GM23248 (cell line): ENCODE measurements at regions not wholly inside any gene's neighbourhood (a gene's known extent, or its start where the extent isn't known, plus 50 kb on each side); places are given as distances from the start of the nearest gene placed in this dataset.

ENCODE experiments used
- DNase-seq: peaks from one replicate; pipeline ENCODE4 v3.0.0-alpha.2; 2015
- H2AFZ ChIP-seq: fragments of 200-600 bp; sonication (generic); 2 replicates; pipeline ENCODE4 v1.6.1; 2016; ENCODE audit warnings: antibody characterized with exemption
- H3F3A ChIP-seq: fragments of 200-600 bp; sonication (generic); 2 replicates; pipeline ENCODE4 v1.6.1; 2016; ENCODE audit warnings: mild to moderate bottlenecking, antibody characterized with exemption, mixed run types; ENCODE audit not compliant: insufficient read depth
- H3K27ac ChIP-seq: fragments of 200-600 bp; sonication (generic); 2 replicates; pipeline ENCODE4 v1.5.1; 2016; ENCODE audit warnings: mild to moderate bottlenecking
- H3K27me3 ChIP-seq: fragments of 200-600 bp; sonication (generic); replicated peaks from 2 replicates; pipeline ENCODE4 v1.6.1; 2016; ENCODE audit warnings: mild to moderate bottlenecking; ENCODE audit not compliant: insufficient read depth
- H3K36me3 ChIP-seq: fragments of 200-600 bp; sonication (generic); 2 replicates; pipeline ENCODE4 v1.6.1; 2016; ENCODE audit warnings: low read depth, mild to moderate bottlenecking
- H3K4me1 ChIP-seq: fragments of 200-600 bp; sonication (generic); 2 replicates; pipeline ENCODE4 v1.6.1; 2016; ENCODE audit warnings: mild to moderate bottlenecking; ENCODE audit not compliant: insufficient read depth
- H3K4me2 ChIP-seq: fragments of 200-600 bp; sonication (generic); one replicate; pipeline ENCODE4 v1.6.1; 2016; ENCODE audit warnings: mild to moderate bottlenecking; ENCODE audit not compliant: unreplicated experiment
- H3K4me3 ChIP-seq: fragments of 200-600 bp; sonication (generic); 2 replicates; pipeline ENCODE4 v1.5.1; 2016; ENCODE audit warnings: mild to moderate bottlenecking
- H3K79me2 ChIP-seq: fragments of 200-600 bp; sonication (generic); 2 replicates; pipeline ENCODE4 v1.6.1; 2016; ENCODE audit warnings: mild to moderate bottlenecking; ENCODE audit not compliant: insufficient read depth
- H3K9ac ChIP-seq: fragments of 200-600 bp; sonication (generic); 2 replicates; pipeline ENCODE4 v1.6.1; 2016; ENCODE audit warnings: mild to moderate bottlenecking
- H3K9me2 ChIP-seq: fragments of 200-600 bp; sonication (generic); 2 replicates; pipeline ENCODE4 v1.6.1; 2016; ENCODE audit warnings: mixed run types, mild to moderate bottlenecking, moderate library complexity; ENCODE audit not compliant: insufficient read depth
- H3K9me3 ChIP-seq: fragments of 200-600 bp; sonication (generic); one replicate; pipeline ENCODE4 v1.6.1; 2017; ENCODE audit warnings: low read depth
- H4K20me1 ChIP-seq: fragments of 200-600 bp; sonication (generic); 2 replicates; pipeline ENCODE4 v1.6.0; 2016; ENCODE audit not compliant: insufficient read depth
- EZH2 ChIP-seq: fragments of 200-600 bp; sonication (generic); IDR thresholded peaks from 2 replicates; pipeline ENCODE4 v1.6.1; 2018; ENCODE audit warnings: antibody characterized with exemption, mild to moderate bottlenecking; ENCODE audit not compliant: insufficient read depth, poor library complexity, severe bottlenecking
- EZH2phosphoT487 ChIP-seq: fragments of 200-600 bp; sonication (generic); IDR thresholded peaks from 2 replicates; pipeline ENCODE4 v1.6.1; 2018; ENCODE audit warnings: antibody characterized with exemption, moderate library complexity, mild to moderate bottlenecking, low read depth; ENCODE audit not compliant: insufficient read depth
- WGBS, 2 experiments: methylation state at CpG; one replicate each; pipeline ENCODE4 v1.1.6; 2015 to 2017; ENCODE audit warnings: low lambda C conversion rate in 2 of 2, low coverage in 1 of 2; ENCODE audit errors: missing lambda C conversion rate in 2 of 2; 5-methylcytosine and 5-hydroxymethylcytosine counted together
- in situ Hi-C: fragments of 300-500 bp; cut with MboI; formaldehyde crosslinking; loops from 2 replicates; pipeline ENCODE4 v1.15.0; 2020

DNA sequence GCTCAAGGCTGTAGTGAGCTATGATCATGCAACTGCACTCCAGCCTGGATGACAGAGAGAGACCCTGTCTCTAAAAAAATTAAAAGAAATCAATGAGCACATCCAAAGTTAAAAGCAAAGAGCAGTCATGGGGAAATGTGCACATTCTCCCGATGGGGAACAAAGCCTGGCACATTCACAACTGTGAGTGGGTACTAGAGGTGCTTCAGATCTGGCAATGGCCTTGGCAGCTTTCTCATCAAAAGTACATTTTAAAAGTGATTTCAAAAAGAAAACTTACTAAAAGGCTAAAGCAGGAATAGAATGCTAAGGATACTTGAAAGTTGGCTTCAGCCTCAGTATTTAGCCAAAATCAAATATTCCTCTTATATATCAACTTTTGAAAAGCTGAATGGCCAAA is 145.9 kb upstream of the MAOA start:
- no peak for DNase-seq
- Histone ChIP-seq H3K27me3 (no peaks in the 10 kb centered on the region), H3K4me3 (no peak overlapping the region), H3F3A (no peaks in the 10 kb centered on the region), H3K4me2 (no peak overlapping the region), H3K9me2 (no peaks in the 10 kb centered on the region), H4K20me1 (no peaks in the 10 kb centered on the region), H3K27ac (no peak overlapping the region), H2AFZ (no peak overlapping the region), H3K9ac (no peak overlapping the region), H3K4me1 (no peaks in the 10 kb centered on the region), H3K9me3 (no peaks in the 10 kb centered on the region), H3K79me2 (no peaks in the 10 kb centered on the region), H3K36me3 (no peaks in the 10 kb centered on the region)
- TF ChIP-seq EZH2phosphoT487, result no peak
- in situ Hi-C loops, result no loop called here
- 38 to 40% methylated on average over 1 of the region's 1 CpG for WGBS, 2 experiments

GRCh38 chrX:43513085-43513484 is 143.0 kb upstream of the MAOA start:
- no peak overlapping the region for H3K9ac ChIP-seq
- no peaks in the 10 kb centered on the region for H3K9me3 ChIP-seq
- no peaks in the 10 kb centered on the region for H3K79me2 ChIP-seq
- no peaks in the 10 kb centered on the region for H4K20me1 ChIP-seq
- no peaks in the 10 kb centered on the region for H3K36me3 ChIP-seq
- DNase-seq, result no peak
- H3K4me2 ChIP-seq, result no peak overlapping the region
- H3K9me2 ChIP-seq, result no peaks in the 10 kb centered on the region
- no peak for TF ChIP-seq EZH2phosphoT487
- no peak for TF ChIP-seq EZH2
- H3K4me3 ChIP-seq, result no peak overlapping the region
- 31 to 50% methylated on average over 3 of the region's 3 CpGs for WGBS, 2 experiments
- no peaks in the 10 kb centered on the region for H3K27me3 ChIP-seq
- no peaks in the 10 kb centered on the region for H3K4me1 ChIP-seq
- H3F3A ChIP-seq, result no peaks in the 10 kb centered on the region
- in situ Hi-C loops, result no loop called here
- H3K27ac ChIP-seq, result no peak overlapping the region
- no peak overlapping the region for H2AFZ ChIP-seq

DNA sequence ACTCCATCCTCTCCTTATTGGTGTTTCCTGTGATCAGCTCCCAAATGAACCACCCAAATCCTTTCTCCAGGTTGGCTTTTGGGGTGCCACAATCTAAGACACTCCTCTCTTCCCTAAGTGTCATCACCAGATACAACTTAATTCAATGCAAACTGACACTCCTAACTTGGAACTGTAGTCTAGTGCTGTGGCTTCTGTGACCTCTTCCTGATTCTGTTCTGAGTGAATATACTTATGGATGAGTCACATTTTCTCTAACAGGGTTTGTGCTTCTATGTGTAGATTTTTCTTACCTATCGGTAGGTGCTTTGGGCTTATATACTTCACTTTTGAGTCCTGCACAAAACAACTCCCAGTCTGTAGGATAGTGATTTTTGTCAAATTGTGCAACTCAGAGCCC is 141.3 kb upstream of the MAOA start:
- no peak overlapping the region for H2AFZ ChIP-seq
- no peaks in the 10 kb centered on the region for H3K79me2 ChIP-seq
- no peak overlapping the region for H3K4me2 ChIP-seq
- no peak overlapping the region for H3K4me3 ChIP-seq
- H3K9me3 ChIP-seq, result no peaks in the 10 kb centered on the region
- no peak for TF ChIP-seq EZH2
- no peak for TF ChIP-seq EZH2phosphoT487
- no peak for DNase-seq
- no peak overlapping the region for H3K27ac ChIP-seq
- no peaks in the 10 kb centered on the region for H3K27me3 ChIP-seq
- H3F3A ChIP-seq, result no peaks in the 10 kb centered on the region
- no peaks in the 10 kb centered on the region for H3K9me2 ChIP-seq
- no peaks in the 10 kb centered on the region for H3K36me3 ChIP-seq
- in situ Hi-C loops, result no loop called here
- no peaks in the 10 kb centered on the region for H3K4me1 ChIP-seq
- 64 to 70% methylated on average over 1 of the region's 1 CpG for WGBS, 2 experiments
- H3K9ac ChIP-seq, result no peak overlapping the region
- H4K20me1 ChIP-seq, result no peaks in the 10 kb centered on the region

DNA sequence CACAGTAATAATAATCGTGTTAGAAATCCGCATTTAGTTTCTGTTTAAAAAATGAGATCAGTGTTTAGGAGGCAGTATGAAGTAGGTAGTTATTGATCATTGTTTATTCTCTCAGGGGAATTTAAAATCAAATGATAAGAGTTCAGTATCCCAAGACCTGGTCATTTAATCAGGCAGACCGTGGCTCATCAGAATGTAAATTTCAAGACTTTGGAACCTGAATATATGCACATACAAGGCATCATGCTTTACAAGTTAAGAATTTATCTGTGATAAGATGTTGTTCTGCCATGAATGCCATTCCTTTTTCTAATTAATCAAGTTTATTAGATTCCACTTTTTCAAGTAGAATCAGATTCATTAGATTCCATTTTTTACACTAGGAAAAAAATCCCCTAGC is 133.5 kb upstream of the MAOA start:
- DNase-seq, result no peak
- in situ Hi-C loops, result no loop called here
- TF ChIP-seq EZH2phosphoT487 (no peak), EZH2 (no peak)
- no peaks in the 10 kb centered on the region for H3K79me2 ChIP-seq
- H3K36me3 ChIP-seq, result no peaks in the 10 kb centered on the region
- H2AFZ ChIP-seq, result no peak overlapping the region
- H3K9ac ChIP-seq, result no peak overlapping the region
- H3K4me2 ChIP-seq, result no peak overlapping the region
- no peaks in the 10 kb centered on the region for H3K9me2 ChIP-seq
- no peaks in the 10 kb centered on the region for H4K20me1 ChIP-seq
- 52 to 58% methylated on average over 3 of the region's 3 CpGs for WGBS, 2 experiments
- H3K27me3 ChIP-seq, result no peaks in the 10 kb centered on the region
- no peak overlapping the region for H3K27ac ChIP-seq
- no peaks in the 10 kb centered on the region for H3K9me3 ChIP-seq
- no peaks in the 10 kb centered on the region for H3K4me1 ChIP-seq
- no peak overlapping the region for H3K4me3 ChIP-seq
- no peaks in the 10 kb centered on the region for H3F3A ChIP-seq

DNA sequence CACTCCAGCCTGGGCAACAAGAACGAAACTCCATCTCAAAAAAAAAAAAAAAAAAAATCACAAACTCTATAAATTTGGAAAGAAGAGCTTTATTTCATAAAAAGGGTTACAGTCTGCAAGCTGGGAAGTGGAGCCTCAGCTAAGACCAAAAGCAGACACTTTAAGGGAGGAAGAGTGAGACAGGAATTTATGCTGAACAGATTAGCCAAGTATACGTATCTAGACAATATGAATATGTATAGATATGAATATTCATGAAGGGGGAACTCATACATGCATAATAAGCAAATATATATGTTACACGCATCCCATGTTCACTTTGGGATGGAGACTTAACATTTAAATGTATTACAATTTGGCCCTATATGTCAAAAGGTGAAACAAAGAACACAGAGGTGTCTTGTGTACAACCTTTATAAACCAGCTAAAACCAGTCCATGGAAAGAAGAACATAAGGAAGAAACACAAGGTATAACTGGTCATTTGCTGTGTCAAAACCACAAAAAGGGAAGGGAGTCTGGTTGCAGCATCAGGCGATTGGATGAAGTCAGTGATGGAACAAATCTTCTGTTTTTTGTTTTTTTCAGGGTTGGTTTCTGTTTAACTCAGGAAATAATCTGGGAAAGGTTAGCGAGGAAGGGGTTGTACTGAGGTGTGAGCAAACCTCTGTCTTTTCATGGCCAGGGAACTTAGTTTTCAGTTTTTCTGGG is 130.0 kb upstream of the MAOA start:
- DNase-seq, result no peak
- Histone ChIP-seq H4K20me1 (no peaks in the 10 kb centered on the region), H3K9ac (no peak overlapping the region), H3K27me3 (no peaks in the 10 kb centered on the region), H3K9me3 (no peaks in the 10 kb centered on the region), H3K4me1 (no peaks in the 10 kb centered on the region), H3K79me2 (no peaks in the 10 kb centered on the region), H3K27ac (no peak overlapping the region), H3K4me3 (no peak overlapping the region), H3K4me2 (no peak overlapping the region), H3K9me2 (no peaks in the 10 kb centered on the region), H2AFZ (no peak overlapping the region), H3K36me3 (no peaks in the 10 kb centered on the region), H3F3A (no peaks in the 10 kb centered on the region)
- in situ Hi-C loops, result no loop called here
- 21 to 35% methylated on average over 4 to 5 of the region's 5 CpGs for WGBS, 2 experiments
- TF ChIP-seq EZH2 (no peak), EZH2phosphoT487 (no peak)
